ENCODE measurements at regions not wholly inside any gene's neighbourhood (a gene's known extent, or its start where the extent isn't known, plus 50 kb on each side); places are given as distances from the start of the nearest gene placed in this dataset.

- no peak overlapping the region for H3K27ac ChIP-seq
- no peak for DNase-seq (ENCODE audit: low spot score)
- no peak for TF ChIP-seq CTCF (IDR thresholded peaks at IDR 0.05)
- no peaks in the 10 kb centered on the region for H3K4me1 ChIP-seq
- no peak overlapping the region for H3K4me3 ChIP-seq
- H3K9me3 ChIP-seq, result no peaks in the 10 kb centered on the region
- H3K27me3 ChIP-seq, result no peaks in the 10 kb centered on the region
- H3K36me3 ChIP-seq, result no peaks in the 10 kb centered on the region
Observed at GRCh38 chr7:67406976-67407375, 410.3 kb downstream of the TYW1 start.

- no peak for TF ChIP-seq CTCF (IDR thresholded peaks at IDR 0.05)
- no peak for DNase-seq (ENCODE audit: low spot score)
- Histone ChIP-seq H3K27ac (no peak overlapping the region), H3K4me1 (no peaks in the 10 kb centered on the region), H3K9me3 (no peaks in the 10 kb centered on the region), H3K27me3 (no peaks in the 10 kb centered on the region), H3K4me3 (no peak overlapping the region), H3K36me3 (no peaks in the 10 kb centered on the region)
Observed at GRCh38 chr7:67407392-67408071, 410.9 kb downstream of the TYW1 start.

GRCh38 chr7:67408109-67408508, 411.5 kb downstream of the TYW1 start:
- no peak for TF ChIP-seq CTCF (IDR thresholded peaks at IDR 0.05)
- H3K27me3 ChIP-seq, result no peaks in the 10 kb centered on the region
- no peak for DNase-seq (ENCODE audit: low spot score)
- H3K4me3 ChIP-seq, result no peak overlapping the region
- no peaks in the 10 kb centered on the region for H3K4me1 ChIP-seq
- no peaks in the 10 kb centered on the region for H3K9me3 ChIP-seq
- H3K36me3 ChIP-seq, result no peaks in the 10 kb centered on the region
- no peak overlapping the region for H3K27ac ChIP-seq

- no peak for TF ChIP-seq CTCF (IDR thresholded peaks at IDR 0.05)
- Histone ChIP-seq H3K9me3 (no peaks in the 10 kb centered on the region), H3K27ac (no peak overlapping the region), H3K36me3 (no peaks in the 10 kb centered on the region), H3K27me3 (no peaks in the 10 kb centered on the region), H3K4me3 (no peak overlapping the region), H3K4me1 (no peaks in the 10 kb centered on the region)
- no peak for DNase-seq (ENCODE audit: low spot score)
Observed at GRCh38 chr7:67413670-67414069, 417.0 kb downstream of the TYW1 start.

GRCh38 chr7:67414858-67415257, 418.2 kb downstream of the TYW1 start:
- H3K36me3 ChIP-seq, result no peaks in the 10 kb centered on the region
- no peak overlapping the region for H3K4me3 ChIP-seq
- no peak for TF ChIP-seq CTCF (IDR thresholded peaks at IDR 0.05)
- H3K4me1 ChIP-seq, result no peaks in the 10 kb centered on the region
- H3K9me3 ChIP-seq, result no peaks in the 10 kb centered on the region
- H3K27me3 ChIP-seq, result no peaks in the 10 kb centered on the region
- DNase-seq (ENCODE audit: low spot score), result no peak
- H3K27ac ChIP-seq, result no peak overlapping the region

- no peak overlapping the region for H3K4me3 ChIP-seq
- no peaks in the 10 kb centered on the region for H3K4me1 ChIP-seq
- no peaks in the 10 kb centered on the region for H3K27me3 ChIP-seq
- no peak for DNase-seq (ENCODE audit: low spot score)
- H3K27ac ChIP-seq, result no peak overlapping the region
- no peaks in the 10 kb centered on the region for H3K36me3 ChIP-seq
- H3K9me3 ChIP-seq, result no peaks in the 10 kb centered on the region
- no peak for TF ChIP-seq CTCF (IDR thresholded peaks at IDR 0.05)
Observed at GRCh38 chr7:67422601-67423000, 426.0 kb downstream of the TYW1 start.
